K562 (cell line): ENCODE measurements at regions not wholly inside any gene's neighbourhood (a gene's known extent, or its start where the extent isn't known, plus 50 kb on each side); places are given as distances from the start of the nearest gene placed in this dataset.

Experiments
- ATAC-seq: fragments of 200-7000 bp; cut with Tn5 transposase; 3 replicates; pipeline ENCODE4 v1.9.1; 2020; ENCODE audit warnings: moderate library complexity
- BruUV-seq: library from RNA; stranded (reverse); fragments of 400-500 nt; replicated peaks from 2 replicates; lab custom pipeline; 2021; lab: Mats Ljungman, UMichigan
- CTCF ChIA-PET: fragments of 300-600 bp; formaldehyde crosslinking; extraction: SDS; loops from one replicate; lab custom pipeline; 2021; ENCODE audit warnings: low intra/inter-chr PET ratio; lab: Yijun Ruan, JAX
- POLR2A ChIA-PET: fragments of 300-600, 350-650 bp; sonication (Branson Sonifier 250); formaldehyde crosslinking; extraction: SDS; loops from one replicate; lab custom pipeline; 2021; ENCODE audit warnings: antibody characterized with exemption, inconsistent platforms; lab: Yijun Ruan, JAX
- DNase-seq, 4 experiments: peaks; one replicate each; pipeline versions ENCODE4 v3.0.0 to v3.0.0-alpha.2; 2011 to 2018; ENCODE audit warnings: low spot score in 3 of 4, mixed read lengths in 3 of 4; ENCODE audit errors: extremely low read depth in 1 of 4
- FAIRE-seq: peaks from 2 replicates; lab custom pipeline; 2011; peaks lifted over from hg19 to GRCh38; lab: Jason Lieb, UNC
- H2AFZ ChIP-seq: 2 replicates; pipeline ENCODE4 v1.6.0; 2011; ENCODE audit warnings: low read depth, low read length, control low read depth, inconsistent platforms
- H3K27ac ChIP-seq: fragments of 200-600 bp; 3 replicates; pipeline ENCODE4 v1.8.0; 2011; ENCODE audit warnings: low read depth, mild to moderate bottlenecking, control low read depth, inconsistent platforms, low read length, moderate library complexity, mixed read lengths; ENCODE audit errors: extremely low read depth
- H3K27me3 ChIP-seq, 2 experiments: fragments of 300-600 bp in 1 of 2; 2 replicates in 1 of 2; 3 replicates in 1 of 2; pipeline versions ENCODE4 v1.6.0 to v1.8.0; 2011; ENCODE audit warnings: inconsistent platforms in 2 of 2, low read length in 2 of 2, mild to moderate bottlenecking in 1 of 2, mixed read lengths in 1 of 2, moderate library complexity in 1 of 2; ENCODE audit not compliant: control insufficient read depth in 2 of 2, insufficient read depth in 2 of 2
- H3K36me3 ChIP-seq: fragments of 300-600 bp; 3 replicates; pipeline ENCODE4 v1.8.0; 2011; ENCODE audit warnings: mild to moderate bottlenecking, low read length, inconsistent platforms; ENCODE audit not compliant: control insufficient read depth, insufficient read depth
- H3K4me1 ChIP-seq, 2 experiments: fragments of 200-600 bp in 1 of 2; replicated peaks in 1 of 2; 2 replicates in 1 of 2; 3 replicates in 1 of 2; pipeline versions ENCODE4 v1.5.1 to v1.8.0; 2011; ENCODE audit warnings: inconsistent platforms in 2 of 2, low read length in 2 of 2, mild to moderate bottlenecking in 1 of 2, mixed read lengths in 1 of 2, moderate library complexity in 1 of 2; ENCODE audit not compliant: control insufficient read depth in 2 of 2, insufficient read depth in 2 of 2
- H3K4me2 ChIP-seq: 2 replicates; pipeline ENCODE4 v1.6.1; 2011; ENCODE audit warnings: low read length, control low read depth, inconsistent platforms, mixed read lengths; ENCODE audit not compliant: insufficient read depth
- H3K4me3 ChIP-seq: fragments of 200-600 bp; sonication (generic), shearing (Covaris generic); 2 replicates; pipeline ENCODE4 v1.5.1; 2016; ENCODE audit warnings: control low read depth, inconsistent platforms
- H3K79me2 ChIP-seq: fragments of 200-600 bp; 3 replicates; pipeline ENCODE4 v1.8.0; 2011; ENCODE audit warnings: low read length, inconsistent platforms; ENCODE audit not compliant: control insufficient read depth, insufficient read depth
- H3K9ac ChIP-seq, 2 experiments: 2 replicates each; pipeline versions ENCODE4 v1.6.0 to v1.6.1; 2011; ENCODE audit warnings: low read depth in 2 of 2, low read length in 2 of 2, control low read depth in 1 of 2, inconsistent platforms in 1 of 2, mild to moderate bottlenecking in 1 of 2, mixed read lengths in 1 of 2; ENCODE audit not compliant: insufficient read depth in 1 of 2
- H3K9me1 ChIP-seq: one replicate; pipeline ENCODE4 v1.6.0; 2011; ENCODE audit warnings: inconsistent platforms, mild to moderate bottlenecking, low read length, moderate library complexity; ENCODE audit not compliant: control insufficient read depth, insufficient read depth
- H3K9me3 ChIP-seq: replicated peaks from 2 replicates; pipeline ENCODE4 v1.5.1; 2011; ENCODE audit warnings: low read depth, low read length, inconsistent platforms; ENCODE audit not compliant: control insufficient read depth, insufficient read depth
- H4K20me1 ChIP-seq: replicated peaks from 2 replicates; pipeline ENCODE4 v1.6.1; 2011; ENCODE audit warnings: low read length, inconsistent platforms, mixed read lengths; ENCODE audit not compliant: control insufficient read depth, insufficient read depth
- CHD1 ChIP-seq: fragments of 200-600 bp; sonication (generic); IDR thresholded peaks from one replicate; pipeline ENCODE4 v1.6.1; 2012; ENCODE audit warnings: mild to moderate bottlenecking, moderate library complexity, low read length, inconsistent platforms
- ELF4 ChIP-seq: fragments of 450-650 bp; formaldehyde crosslinking; IDR thresholded peaks from 2 replicates; pipeline ENCODE4 v1.4.0; 2022; ENCODE audit warnings: missing genetic modification characterization
- FOXP1 ChIP-seq: sonication (generic); formaldehyde crosslinking; IDR thresholded peaks from 2 replicates; pipeline ENCODE4 v1.8.0; 2022; ENCODE audit warnings: mild to moderate bottlenecking, missing genetic modification reagents
- NFYB ChIP-seq: IDR thresholded peaks from 2 replicates; pipeline ENCODE4 v1.6.1; 2011; ENCODE audit warnings: mild to moderate bottlenecking, moderate library complexity; ENCODE audit not compliant: insufficient read length; ENCODE audit errors: extremely low read depth
- RFX1 ChIP-seq: fragments of 450-650 bp; IDR thresholded peaks from 2 replicates; pipeline ENCODE4 v1.6.1; 2016; ENCODE audit warnings: mild to moderate bottlenecking, moderate library complexity
- SIRT6 ChIP-seq: IDR thresholded peaks from one replicate; pipeline ENCODE4 v1.6.1; 2012; ENCODE audit warnings: low read depth, mild to moderate bottlenecking, control low read depth, inconsistent platforms, low read length, moderate library complexity
- SREBF1 ChIP-seq: fragments of 150-350 bp; IDR thresholded peaks from 2 replicates; pipeline ENCODE4 v1.6.1; 2014; ENCODE audit warnings: antibody characterized with exemption, low read depth, low read length, borderline replicate concordance
- ZBTB26 ChIP-seq: fragments of 450-650 bp; formaldehyde crosslinking; IDR thresholded peaks from 2 replicates; pipeline ENCODE4 v1.4.0; 2022; ENCODE audit warnings: missing genetic modification characterization
- WGBS: fragments of 100-300 bp; shearing (Covaris generic); methylation state at CpG from one replicate; pipeline ENCODE4 v1.1.6; 2016; ENCODE audit warnings: low coverage, mixed read lengths; ENCODE audit not compliant: insufficient coverage; ENCODE audit errors: missing lambda C conversion rate; 5-methylcytosine and 5-hydroxymethylcytosine counted together
- in situ Hi-C: fragments of 300-500 bp; cut with MboI; formaldehyde crosslinking; loops from 4 replicates; pipeline ENCODE4 v1.15.0; 2018; ENCODE audit warnings: inconsistent platforms, mixed read lengths
- intact Hi-C: fragments of 100-400 bp; cut with micrococcal nuclease; formaldehyde crosslinking; loops from 2 replicates; pipeline ENCODE4 v1.14.2; 2022

GRCh38 chr4:120163895-120164294 is 97.2 kb upstream of the MAD2L1 start:
- intact Hi-C loops (no loop called here), in situ Hi-C loops (no loop called here)
- no TSS peak for BruUV-seq
- no peak for ATAC-seq
- Histone ChIP-seq H2AFZ (no peak overlapping the region), H3K27ac (no peak overlapping the region), H4K20me1 (no peaks in the 10 kb centered on the region), H3K9me3 (no peaks in the 10 kb centered on the region), H3K4me1 (no peaks in the 10 kb centered on the region), H3K9me1 (no peaks in the 10 kb centered on the region), H3K27me3 (no peaks in the 10 kb centered on the region), H3K9ac (no peak overlapping the region), H3K79me2 (no peaks in the 10 kb centered on the region), H3K4me2 (no peak overlapping the region), H3K36me3 (no peaks in the 10 kb centered on the region), H3K4me3 (no peak overlapping the region)
- no peak for DNase-seq
- TF ChIP-seq ZBTB26 (CRISPR knock-in tag) (no peak), ELF4 (CRISPR knock-in tag) (no peak)
- FAIRE-seq = no peak
- ChIA-PET CTCF (no interaction called here), POLR2A (no interaction called here)
- 0% methylated on average over 2 of the region's 2 CpGs for WGBS

- ChIA-PET POLR2A (no interaction called here), CTCF (no interaction called here)
- no peak for FAIRE-seq
These were observed 92.3 kb upstream of the MAD2L1 start for GRCh38 chr4:120158841-120159463.

More at GRCh38 chr4:120158841-120159463, 92.3 kb upstream of the MAD2L1 start:
- no peak overlapping the region for H2AFZ ChIP-seq
- in situ Hi-C loops (no loop called here), intact Hi-C loops (loop anchor here (5.0 to 10.0 kb wide), 2 partner anchors 1498 to 1576 kb away; no protein-coding TSS in a partner anchor)
- H3K36me3 ChIP-seq = no peaks in the 10 kb centered on the region
- H3K4me3 ChIP-seq = no peak overlapping the region
- 3% methylated on average over 3 of the region's 3 CpGs for WGBS
- TF ChIP-seq SIRT6 (no peak), NFYB (no peak), FOXP1 (CRISPR knock-in tag) (no peak), SREBF1 (no peak), RFX1 (no peak), CHD1 (no peak)
- H3K4me2 ChIP-seq = no peak overlapping the region
- no peaks in the 10 kb centered on the region for H3K27me3 ChIP-seq
- no peak overlapping the region for H3K27ac ChIP-seq
- no peak overlapping the region for H3K9ac ChIP-seq
- no TSS peak for BruUV-seq
- no peaks in the 10 kb centered on the region for H3K4me1 ChIP-seq
- DNase-seq = no peak
- no peaks in the 10 kb centered on the region for H3K9me1 ChIP-seq
- H3K9me3 ChIP-seq = no peaks in the 10 kb centered on the region
- no peak for ATAC-seq
- H3K79me2 ChIP-seq = no peaks in the 10 kb centered on the region
- H4K20me1 ChIP-seq = no peaks in the 10 kb centered on the region
